ENCODE measurements at regions not wholly inside any gene's neighbourhood (a gene's known extent, or its start where the extent isn't known, plus 50 kb on each side); places are given as distances from the start of the nearest gene placed in this dataset.

GRCh38 chr6:119962505-119962904, 612.9 kb upstream of the MAN1A1 start:
- Mint-ChIP-seq H3K27ac (no peak overlapping the region), H3K4me3 (no peak overlapping the region), H3K4me1 (no peaks in the 10 kb centered on the region), H3K9me3 (no peaks in the 10 kb centered on the region), H3K27me3 (no peaks in the 10 kb centered on the region), H3K36me3 (ENCODE audit: low read depth) (no peaks in the 10 kb centered on the region)
- no peak for TF ChIP-seq CTCF (IDR thresholded peaks at IDR 0.05)
- ChIA-PET CTCF (interaction anchor here (1.5 kb wide), 1 partner anchor 17 kb away, joined by 3 read pairs; no protein-coding TSS in a partner anchor), POLR2A (no interaction called here)
- intact Hi-C loops (cut with micrococcal nuclease) = no loop called here
- ATAC-seq (ENCODE audit: low read depth) (no peak), DNase-seq (no peak)

- ChIA-PET POLR2A (no interaction called here), CTCF (no interaction called here)
- TF ChIP-seq CTCF (IDR thresholded peaks at IDR 0.05) = no peak
Observed at GRCh38 chr6:119961450-119961849, 611.9 kb upstream of the MAN1A1 start.

GRCh38 chr6:119960456-119960855, 610.9 kb upstream of the MAN1A1 start:
- ChIA-PET POLR2A (no interaction called here), CTCF (no interaction called here)
- H3K9me3 Mint-ChIP-seq = no peaks in the 10 kb centered on the region
- no peaks in the 10 kb centered on the region for H3K27me3 Mint-ChIP-seq
- H3K27ac Mint-ChIP-seq = no peak overlapping the region
- no peak overlapping the region for H3K4me3 Mint-ChIP-seq
- ATAC-seq (ENCODE audit: low read depth) = no peak
- intact Hi-C loops (cut with micrococcal nuclease) = no loop called here
- TF ChIP-seq CTCF (IDR thresholded peaks at IDR 0.05) = no peak
- H3K36me3 Mint-ChIP-seq (ENCODE audit: low read depth) = no peaks in the 10 kb centered on the region
- no peak for DNase-seq
- no peaks in the 10 kb centered on the region for H3K4me1 Mint-ChIP-seq

More at GRCh38 chr6:119961450-119961849, 611.9 kb upstream of the MAN1A1 start:
- no peaks in the 10 kb centered on the region for H3K27me3 Mint-ChIP-seq
- H3K27ac Mint-ChIP-seq = no peak overlapping the region
- intact Hi-C loops (cut with micrococcal nuclease) = no loop called here
- no peaks in the 10 kb centered on the region for H3K36me3 Mint-ChIP-seq (ENCODE audit: low read depth)
- H3K4me1 Mint-ChIP-seq = no peaks in the 10 kb centered on the region
- no peak overlapping the region for H3K4me3 Mint-ChIP-seq
- DNase-seq (no peak), ATAC-seq (ENCODE audit: low read depth) (no peak)
- no peaks in the 10 kb centered on the region for H3K9me3 Mint-ChIP-seq

GRCh38 chr6:119960036-119960435, 610.5 kb upstream of the MAN1A1 start:
- Mint-ChIP-seq H3K4me1 (no peaks in the 10 kb centered on the region), H3K27ac (no peak overlapping the region), H3K4me3 (no peak overlapping the region), H3K9me3 (no peaks in the 10 kb centered on the region), H3K36me3 (ENCODE audit: low read depth) (no peaks in the 10 kb centered on the region), H3K27me3 (no peaks in the 10 kb centered on the region)
- POLR2A ChIA-PET = no interaction called here
- CTCF ChIA-PET = no interaction called here
- no peak for DNase-seq
- intact Hi-C loops (cut with micrococcal nuclease) = no loop called here
- no peak for TF ChIP-seq CTCF (IDR thresholded peaks at IDR 0.05)
- no peak for ATAC-seq (ENCODE audit: low read depth)

- ChIA-PET POLR2A (no interaction called here), CTCF (no interaction called here)
- Mint-ChIP-seq H3K9me3 (peaks cover 2% of the 10 kb centered on the region), H3K4me1 (no peaks in the 10 kb centered on the region), H3K27ac (no peak overlapping the region), H3K36me3 (ENCODE audit: low read depth) (peaks cover 2% of the 10 kb centered on the region), H3K27me3 (no peaks in the 10 kb centered on the region), H3K4me3 (no peak overlapping the region)
- no peak for DNase-seq
- intact Hi-C loops (cut with micrococcal nuclease) = no loop called here
- TF ChIP-seq CTCF (IDR thresholded peaks at IDR 0.05) = no peak
- no peak for ATAC-seq (ENCODE audit: low read depth)
Observed at GRCh38 chr6:119957195-119957594, 607.6 kb upstream of the MAN1A1 start.
